K562 (cell line): ENCODE measurements at regions not wholly inside any gene's neighbourhood (a gene's known extent, or its start where the extent isn't known, plus 50 kb on each side); places are given as distances from the start of the nearest gene placed in this dataset.

Experiments used
- COPS2 ChIP-seq: fragments of 450-650 bp; conservative IDR thresholded peaks from 2 replicates; pipeline ENCODE4 v1.6.1; 2016; ENCODE audit warnings: mild to moderate bottlenecking, moderate library complexity
- MTA1 ChIP-seq: fragments of 450-650 bp; IDR thresholded peaks from 2 replicates; pipeline ENCODE4 v1.6.1; 2017; ENCODE audit warnings: borderline replicate concordance
- RREB1 ChIP-seq: fragments of 250-450 bp; sonication (Bioruptor Pico); IDR thresholded peaks from 2 replicates; pipeline ENCODE4 v1.4.0; 2020
- TOE1 ChIP-seq, 2 experiments: fragments of 450-650 bp in 1 of 2; sonication (generic) in 1 of 2; formaldehyde crosslinking in 1 of 2; IDR thresholded peaks; 2 replicates each; pipeline versions ENCODE4 v1.7.1 to v1.8.0; 2016 to 2022; ENCODE audit warnings: borderline replicate concordance in 2 of 2, mild to moderate bottlenecking in 2 of 2, antibody characterized with exemption in 1 of 2, inconsistent platforms in 1 of 2, low read depth in 1 of 2, missing genetic modification reagents in 1 of 2, moderate library complexity in 1 of 2
- ZNF239 ChIP-seq: fragments of 250-450 bp; sonication (Bioruptor Pico); IDR thresholded peaks from 2 replicates; pipeline ENCODE4 v1.4.0; 2020; ENCODE audit warnings: mild to moderate bottlenecking
- TF ChIP-seq, protein P1 (sequence below): IDR thresholded peaks from 2 replicates; pipeline ENCODE4 v1.6.1; 2011; ENCODE audit warnings: borderline replicate concordance, low read depth, mild to moderate bottlenecking, moderate library complexity, low read length; ENCODE audit not compliant: insufficient read depth, poor library complexity, severe bottlenecking

- TF ChIP-seq, protein P1, sequence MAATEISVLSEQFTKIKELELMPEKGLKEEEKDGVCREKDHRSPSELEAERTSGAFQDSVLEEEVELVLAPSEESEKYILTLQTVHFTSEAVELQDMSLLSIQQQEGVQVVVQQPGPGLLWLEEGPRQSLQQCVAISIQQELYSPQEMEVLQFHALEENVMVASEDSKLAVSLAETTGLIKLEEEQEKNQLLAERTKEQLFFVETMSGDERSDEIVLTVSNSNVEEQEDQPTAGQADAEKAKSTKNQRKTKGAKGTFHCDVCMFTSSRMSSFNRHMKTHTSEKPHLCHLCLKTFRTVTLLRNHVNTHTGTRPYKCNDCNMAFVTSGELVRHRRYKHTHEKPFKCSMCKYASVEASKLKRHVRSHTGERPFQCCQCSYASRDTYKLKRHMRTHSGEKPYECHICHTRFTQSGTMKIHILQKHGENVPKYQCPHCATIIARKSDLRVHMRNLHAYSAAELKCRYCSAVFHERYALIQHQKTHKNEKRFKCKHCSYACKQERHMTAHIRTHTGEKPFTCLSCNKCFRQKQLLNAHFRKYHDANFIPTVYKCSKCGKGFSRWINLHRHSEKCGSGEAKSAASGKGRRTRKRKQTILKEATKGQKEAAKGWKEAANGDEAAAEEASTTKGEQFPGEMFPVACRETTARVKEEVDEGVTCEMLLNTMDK: no peak
- TF ChIP-seq TOE1 (IDR thresholded peaks at IDR 0.05; ENCODE audit: borderline replicate concordance) (no peak), TOE1 (CRISPR knock-in tag; IDR thresholded peaks at IDR 0.05; ENCODE audit: borderline replicate concordance, low read depth) (no peak), RREB1 (CRISPR knock-in tag) (no peak), ZNF239 (CRISPR knock-in tag) (no peak), COPS2 (no peak), MTA1 (no peak)
- TF ChIP-seq, all 486 proteins: peak for 0
Observed at GRCh38 chr18:45408218-45408617, 207.1 kb upstream of the SLC14A2 start (continued).
